GM11168 (cell line): ENCODE measurements at regions not wholly inside any gene's neighbourhood (a gene's known extent, or its start where the extent isn't known, plus 50 kb on each side); places are given as distances from the start of the nearest gene placed in this dataset.

Experiments used
- in situ Hi-C: fragments of 300-500 bp; cut with MboI; formaldehyde crosslinking; loops from one replicate; pipeline ENCODE4 v1.12.0; 2022; ENCODE audit warnings: low sequenced_read_pairs; ENCODE audit not compliant: unreplicated experiment

DNA sequence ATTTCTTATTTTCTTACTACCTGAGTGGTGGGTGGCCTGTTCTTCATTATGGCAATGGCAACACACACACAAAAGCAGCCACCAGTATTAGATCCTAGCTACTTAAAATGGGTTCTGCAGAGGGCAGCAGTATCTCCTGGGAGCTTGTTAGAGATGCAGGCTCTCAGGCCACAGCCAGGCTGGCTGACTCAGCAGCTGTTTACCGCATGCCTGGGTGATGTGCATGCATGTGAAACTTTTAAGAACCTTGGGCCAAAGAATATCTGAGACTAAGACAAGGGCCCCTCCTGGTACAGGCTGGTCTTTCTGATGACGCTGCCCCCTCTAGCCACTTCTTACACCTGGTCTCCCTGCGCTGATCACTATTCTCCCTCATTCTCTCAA, 399.0 kb downstream of the MED10 start:
- in situ Hi-C loops: no loop called here

DNA sequence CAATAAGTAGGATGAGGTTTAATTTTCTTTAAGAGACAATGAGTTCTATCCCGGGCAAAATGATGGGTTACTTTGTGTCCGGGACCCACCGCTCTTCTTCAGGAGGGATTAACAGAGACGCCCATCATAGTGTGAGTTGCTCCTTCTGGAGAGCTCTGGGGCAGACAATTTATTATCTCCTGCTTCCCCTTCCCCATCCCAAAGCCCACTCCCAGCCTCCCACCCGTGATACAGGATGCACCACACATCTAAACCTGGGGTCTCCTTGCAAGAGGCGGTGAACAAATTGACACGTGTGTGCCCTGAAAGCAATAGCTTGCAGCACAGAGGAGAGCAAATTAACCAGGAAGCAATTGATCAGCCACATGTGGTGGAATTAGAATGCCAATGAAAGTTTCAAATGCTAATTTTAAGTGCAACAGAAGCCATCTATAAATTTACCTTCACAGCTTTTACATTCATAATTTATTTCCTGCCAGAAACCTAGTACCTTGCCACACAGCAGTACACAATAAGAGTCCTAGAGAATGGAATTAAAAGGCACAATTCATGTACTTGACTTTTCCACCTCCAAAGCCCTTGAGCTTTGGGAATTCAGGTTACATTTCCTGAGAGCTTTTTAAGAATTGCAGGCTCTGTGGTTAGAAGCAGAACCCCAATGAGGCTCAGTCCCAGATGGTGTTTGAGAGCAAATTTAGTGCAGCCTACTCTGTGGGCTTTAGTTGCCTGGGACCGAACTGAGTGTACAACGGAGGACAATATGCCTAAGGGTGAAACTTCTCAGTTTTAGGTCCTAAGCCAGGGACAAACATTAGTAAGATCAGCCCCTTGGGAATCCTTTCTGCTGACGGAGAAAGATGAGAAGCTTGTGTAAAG, 399.6 kb downstream of the MED10 start:
- in situ Hi-C loops: no loop called here

DNA sequence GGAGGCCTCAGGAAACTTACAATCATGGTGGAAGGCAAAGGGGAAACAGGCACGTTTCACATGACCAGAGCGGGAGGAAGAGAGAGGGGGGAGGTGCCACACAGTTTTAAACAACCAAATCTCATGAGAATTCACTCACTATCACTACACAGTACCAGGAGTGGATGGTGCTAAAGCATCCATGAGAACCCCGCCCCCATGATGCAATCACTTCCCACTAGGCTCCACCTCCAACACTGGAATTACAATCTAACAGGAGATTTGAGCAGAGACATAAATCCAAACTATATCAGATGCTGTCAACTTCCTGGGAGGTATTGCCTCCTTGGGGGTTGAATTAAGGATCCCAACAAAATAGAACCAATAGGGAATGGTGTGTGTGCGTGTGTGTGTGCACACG, 407.1 kb downstream of the MED10 start:
- in situ Hi-C loops: no loop called here

DNA sequence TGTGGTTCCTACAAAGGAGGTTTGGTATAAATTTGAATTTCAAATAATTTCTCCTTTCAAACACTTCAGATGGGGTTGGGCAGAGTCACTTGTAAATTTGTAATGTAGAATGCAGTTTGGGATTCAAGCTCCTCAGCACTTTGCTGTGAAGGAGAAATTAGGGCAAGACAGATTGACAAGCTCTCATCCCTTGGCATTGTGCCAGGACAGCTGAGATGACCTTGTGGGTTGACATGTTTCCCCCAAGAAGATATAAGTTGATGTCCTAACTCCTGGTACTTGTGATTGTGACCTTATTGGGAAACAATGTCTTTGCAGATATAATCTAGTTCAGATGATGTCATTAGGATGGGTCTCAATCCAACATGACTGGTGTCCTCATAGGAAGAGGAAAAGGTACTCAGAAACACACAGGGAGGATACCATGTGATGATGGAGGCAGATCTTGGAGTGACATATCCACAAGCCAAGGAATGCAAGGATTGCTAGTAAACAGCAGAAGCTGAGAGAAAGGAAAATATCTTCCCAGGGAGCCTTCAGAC, 408.3 kb downstream of the MED10 start:
- in situ Hi-C loops: no loop called here

DNA sequence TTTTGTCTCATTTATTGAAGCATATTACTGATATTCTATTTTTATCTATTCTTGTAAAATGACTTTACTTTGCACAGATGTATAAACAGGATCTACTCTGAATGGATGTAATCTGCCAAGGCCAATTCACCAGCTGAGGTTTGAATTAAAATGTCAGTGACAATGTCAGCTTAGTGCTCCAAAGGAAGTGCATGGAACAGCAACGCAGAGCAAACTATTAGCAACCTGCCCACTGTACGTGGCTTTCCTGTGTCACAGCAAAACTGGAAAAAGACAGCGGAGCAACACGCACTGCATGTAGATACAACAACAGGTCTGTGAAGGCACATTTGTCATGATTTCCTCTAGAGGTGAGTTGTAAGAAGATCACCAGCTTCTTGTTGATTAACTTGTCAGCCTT, 409.4 kb downstream of the MED10 start:
- in situ Hi-C loops: no loop called here

DNA sequence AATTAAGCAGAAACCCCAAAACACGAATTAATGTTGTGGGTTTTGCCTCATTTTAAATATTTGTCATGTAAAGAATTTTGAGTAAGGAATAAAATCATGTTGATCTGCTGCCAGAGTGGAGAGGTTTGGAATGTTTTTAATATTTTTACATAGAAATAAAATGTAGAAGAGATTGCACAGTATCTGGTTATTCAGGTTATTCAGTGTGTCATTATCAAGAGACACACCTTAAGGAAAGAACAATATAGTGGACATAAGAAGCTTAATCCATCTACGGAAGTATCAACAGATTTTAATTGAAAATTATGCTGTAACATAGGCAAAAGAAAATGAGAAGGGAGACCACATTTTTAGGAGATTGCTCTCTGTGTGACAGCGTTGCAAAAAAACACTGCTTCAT, 410.4 kb downstream of the MED10 start:
- in situ Hi-C loops: no loop called here

DNA sequence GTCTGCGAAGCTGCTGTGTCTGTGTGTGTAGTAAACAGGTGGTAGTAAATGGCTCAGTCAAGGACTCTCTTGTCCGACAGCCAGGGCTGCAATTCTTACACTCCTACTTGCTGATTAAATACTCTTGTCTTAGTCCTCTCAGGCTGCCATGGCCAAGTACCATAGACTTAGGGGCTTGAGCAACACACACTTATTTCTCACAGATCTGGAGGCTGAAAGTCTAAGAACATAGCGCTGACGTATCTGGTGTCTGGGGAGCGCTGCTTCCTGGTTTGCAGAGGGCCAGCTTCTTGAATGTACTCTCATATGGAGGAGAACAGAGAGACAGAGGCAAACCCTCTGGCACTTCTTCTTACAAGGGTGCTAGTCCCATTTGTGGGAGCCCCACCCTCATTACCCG, 411.0 kb downstream of the MED10 start:
- in situ Hi-C loops: no loop called here

DNA sequence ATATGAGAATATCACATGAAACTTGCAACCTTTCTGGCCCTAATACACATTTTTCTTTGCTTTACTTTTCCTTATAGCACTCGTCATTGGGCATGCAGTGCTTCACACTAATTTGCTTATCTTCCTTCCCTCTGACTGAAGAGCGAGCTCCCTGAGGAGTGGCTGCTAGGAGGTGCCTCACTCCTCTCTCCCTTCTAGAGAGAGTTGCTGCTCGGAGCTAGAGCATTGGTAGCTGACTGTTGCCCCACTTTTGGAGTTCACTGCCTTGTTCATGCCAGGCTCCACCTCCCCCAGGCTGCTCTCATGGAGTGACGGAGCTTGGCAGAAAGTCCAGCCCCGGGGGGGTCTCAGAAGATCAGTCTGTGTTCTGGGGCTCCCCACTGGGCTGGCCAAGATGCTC, 413.2 kb downstream of the MED10 start:
- in situ Hi-C loops: no loop called here

DNA sequence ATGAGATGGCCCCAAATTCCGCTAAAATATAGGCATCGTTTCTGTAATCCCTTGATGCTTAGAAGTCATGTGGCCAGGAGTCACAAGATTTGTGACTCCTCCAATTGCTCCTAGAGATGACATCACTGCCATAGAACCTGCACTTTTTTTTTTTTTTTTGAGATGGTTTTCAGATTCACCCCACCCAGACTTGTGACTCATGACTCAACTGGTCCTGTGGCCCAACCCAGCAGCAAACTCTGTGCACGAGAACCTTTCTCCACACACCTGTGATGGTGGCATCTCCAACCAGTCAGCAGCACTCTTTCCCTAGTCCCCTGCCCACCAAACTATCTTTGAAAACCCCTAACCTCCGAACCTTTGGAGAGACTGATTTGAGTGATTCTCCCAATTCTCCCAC, 414.0 kb downstream of the MED10 start:
- in situ Hi-C loops: no loop called here

DNA sequence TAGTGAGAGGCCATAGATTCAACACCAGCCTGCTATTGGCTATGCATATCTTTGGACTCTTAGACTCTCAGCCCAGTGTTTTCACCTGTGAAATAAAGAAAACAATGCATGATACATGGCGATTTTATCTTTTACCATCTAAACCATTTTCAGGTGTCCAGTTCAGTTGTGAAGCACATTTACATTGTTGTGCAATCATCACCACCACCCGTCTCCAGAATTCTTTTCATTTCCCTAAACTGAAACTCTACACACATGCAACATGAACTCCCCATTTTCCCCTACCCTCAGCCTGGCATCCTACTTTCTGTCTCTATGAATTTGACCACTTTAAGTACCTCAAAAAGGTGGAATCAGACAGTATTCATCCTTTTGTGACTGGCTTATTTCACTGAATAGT, 420.6 kb downstream of the MED10 start:
- in situ Hi-C loops: no loop called here

DNA sequence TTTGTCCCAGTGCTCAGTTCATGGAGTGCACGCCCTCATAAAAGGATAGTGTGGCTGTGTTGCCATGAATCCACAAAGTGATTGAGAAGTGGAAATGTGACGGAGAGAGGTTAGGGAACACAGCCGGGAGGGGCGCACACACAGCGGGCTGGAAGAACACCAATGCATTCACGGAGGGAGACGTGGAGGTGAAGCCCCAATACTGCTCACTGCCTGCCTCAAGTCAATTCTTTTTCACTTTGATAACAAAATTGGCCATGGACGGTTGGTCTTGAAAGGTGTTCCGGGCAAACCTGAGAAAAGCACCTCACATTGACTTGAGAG, 424.1 kb downstream of the MED10 start:
- in situ Hi-C loops: no loop called here

DNA sequence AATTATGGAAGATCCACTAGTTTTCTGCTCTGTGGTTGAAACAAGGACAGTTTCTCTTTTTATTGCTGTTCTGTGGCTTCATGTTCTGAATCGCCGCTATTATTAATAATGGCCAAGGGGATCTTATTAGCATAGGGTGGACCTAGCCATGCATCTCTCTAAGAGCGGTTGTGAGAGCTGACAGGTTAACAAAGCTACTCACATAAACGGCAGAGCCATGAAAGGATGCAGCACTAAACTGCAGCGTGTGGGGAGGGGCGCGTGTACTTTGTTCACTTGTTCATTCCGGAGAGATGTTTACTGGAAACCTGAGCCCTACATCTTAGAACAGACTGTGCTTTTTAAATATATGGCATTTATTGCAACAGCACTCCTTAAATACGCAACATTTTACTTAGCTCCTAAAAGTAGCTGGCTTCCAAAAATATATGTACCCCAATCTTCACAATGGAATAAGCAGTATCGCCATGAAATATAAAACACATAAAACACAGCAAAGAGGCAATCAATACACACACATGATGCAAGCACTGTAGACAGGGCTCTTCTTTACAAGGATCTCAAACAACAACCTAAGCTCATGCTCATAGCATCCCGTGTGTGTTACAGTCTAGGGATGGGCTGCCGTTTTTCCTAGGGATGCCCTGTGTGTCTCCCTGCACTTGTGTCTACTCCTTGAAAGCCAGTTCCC, 424.6 kb downstream of the MED10 start:
- in situ Hi-C loops: no loop called here

DNA sequence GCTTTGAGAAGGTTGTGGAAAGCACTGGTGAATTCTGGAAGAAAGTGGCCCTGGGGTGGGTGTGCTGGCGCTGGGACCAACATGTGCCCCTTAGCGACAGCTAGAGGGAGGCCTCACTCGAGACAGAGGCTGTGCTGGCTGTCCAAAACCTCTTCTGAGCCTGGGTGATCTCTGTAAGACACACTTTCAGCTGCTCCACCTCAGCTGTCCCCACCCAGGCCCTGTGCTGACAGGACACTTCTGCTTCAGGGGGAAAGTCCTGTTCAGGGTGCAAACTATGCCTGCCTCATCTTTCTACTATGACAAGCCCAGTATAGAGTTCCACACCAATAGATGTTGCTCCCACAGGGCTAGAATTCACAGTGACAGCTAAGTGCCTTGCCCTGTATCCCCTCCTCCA, 426.4 kb downstream of the MED10 start:
- in situ Hi-C loops: no loop called here

DNA sequence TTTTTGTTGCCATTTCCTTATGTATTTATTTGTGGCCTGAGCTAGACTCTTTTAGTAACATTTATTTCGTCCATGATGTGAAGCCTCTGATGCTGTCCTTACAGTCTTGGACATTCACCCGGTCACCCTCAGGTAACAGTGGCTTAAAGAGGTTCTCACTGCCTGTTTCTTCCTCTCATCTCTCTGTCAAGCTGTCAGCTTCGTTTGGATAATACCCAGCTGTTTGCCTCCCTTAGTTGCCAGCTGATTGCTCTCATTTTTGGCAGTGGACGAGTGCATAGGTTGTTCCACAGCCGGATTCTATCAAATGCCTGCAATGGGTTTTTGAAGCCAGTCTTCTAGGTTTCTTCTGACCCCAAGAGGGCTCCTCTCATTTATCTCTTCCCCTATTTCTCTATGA, 427.7 kb downstream of the MED10 start:
- in situ Hi-C loops: no loop called here

DNA sequence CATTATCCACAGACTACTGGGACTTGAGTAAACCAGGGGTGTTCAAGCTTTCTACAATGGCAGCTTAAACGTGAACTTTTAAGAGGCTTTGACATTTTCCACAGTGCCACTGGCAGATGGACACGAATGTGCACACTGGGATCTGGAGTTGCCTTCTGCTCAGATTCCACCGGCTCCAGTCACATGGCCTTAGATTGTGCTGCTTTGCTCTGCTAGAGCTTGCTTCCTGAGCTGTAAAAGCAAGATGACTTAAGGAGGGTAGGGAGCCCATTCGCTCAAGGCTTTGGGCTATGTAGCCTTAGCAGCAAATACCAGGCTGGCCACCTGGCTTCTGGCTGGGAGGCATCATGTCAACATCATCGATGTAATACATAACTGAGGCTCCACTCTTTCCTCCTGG, 436.9 kb downstream of the MED10 start:
- in situ Hi-C loops: no loop called here

DNA sequence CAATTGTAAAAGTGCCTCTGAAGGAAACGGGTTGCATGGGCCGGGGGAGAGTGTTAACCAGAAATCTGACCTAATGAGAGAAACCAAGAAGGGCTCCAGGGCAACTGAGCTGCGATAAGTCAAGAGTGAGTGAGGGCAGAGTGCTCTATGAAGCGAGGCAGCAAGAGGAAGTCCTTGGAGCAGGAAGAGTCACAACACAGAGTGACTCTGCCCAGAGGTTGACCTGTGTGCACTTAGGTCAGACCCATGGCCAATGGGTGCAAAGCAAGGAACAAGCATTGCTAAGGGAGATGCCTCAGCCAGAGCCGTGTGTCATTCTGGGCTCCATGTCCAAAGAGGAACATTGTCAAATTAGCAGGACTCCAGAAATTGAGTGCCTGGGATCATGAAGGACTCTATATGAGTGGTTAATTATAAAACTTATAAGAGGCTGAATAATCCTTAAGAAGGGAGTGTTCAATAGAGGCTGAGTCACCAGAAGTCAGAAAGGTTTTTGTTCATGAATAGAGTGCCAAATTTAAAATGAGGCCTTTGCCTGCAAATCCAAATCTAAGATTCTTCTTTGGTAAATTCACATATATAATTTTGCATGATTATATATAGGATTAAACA, 438.5 kb downstream of the MED10 start:
- in situ Hi-C loops: no loop called here

DNA sequence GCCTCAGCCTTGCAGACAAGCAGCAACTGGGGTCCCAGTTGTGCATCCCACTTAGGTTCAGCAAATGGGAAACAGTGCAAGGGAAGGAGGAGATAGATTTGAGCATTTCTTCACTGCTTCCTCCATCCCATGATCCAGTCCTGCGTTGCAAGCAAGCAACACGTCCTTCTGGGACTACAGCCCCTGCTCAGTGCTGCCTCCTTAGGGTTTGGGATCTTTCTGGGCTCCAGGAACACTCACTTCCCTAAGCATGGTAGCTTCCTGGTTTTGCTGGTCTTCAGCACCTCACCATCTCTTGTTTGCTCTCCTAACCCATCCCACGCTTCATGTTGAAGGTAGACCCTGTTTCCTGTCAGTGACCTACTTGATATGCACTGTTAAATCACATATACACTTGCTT, 444.7 kb downstream of the MED10 start:
- in situ Hi-C loops: no loop called here

DNA sequence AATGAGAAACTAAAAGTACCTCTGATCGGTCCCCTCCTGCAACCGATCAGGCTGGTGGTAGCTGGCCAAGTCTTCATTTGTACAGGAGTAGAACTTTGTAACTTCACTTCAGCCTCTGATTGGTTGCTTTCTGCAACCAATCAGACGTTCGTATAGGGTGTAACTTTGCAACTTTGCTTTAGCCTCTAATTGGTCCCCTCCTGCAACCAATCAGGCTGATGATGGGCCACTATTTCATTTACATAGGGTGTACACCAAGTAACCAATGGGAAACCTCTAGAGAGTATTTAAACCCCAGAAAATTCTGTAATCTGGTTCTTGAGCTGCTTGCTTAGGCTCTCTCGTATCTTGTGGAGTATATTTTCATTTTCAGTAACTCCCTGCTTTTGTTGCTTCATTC, 445.5 kb downstream of the MED10 start:
- in situ Hi-C loops: no loop called here

DNA sequence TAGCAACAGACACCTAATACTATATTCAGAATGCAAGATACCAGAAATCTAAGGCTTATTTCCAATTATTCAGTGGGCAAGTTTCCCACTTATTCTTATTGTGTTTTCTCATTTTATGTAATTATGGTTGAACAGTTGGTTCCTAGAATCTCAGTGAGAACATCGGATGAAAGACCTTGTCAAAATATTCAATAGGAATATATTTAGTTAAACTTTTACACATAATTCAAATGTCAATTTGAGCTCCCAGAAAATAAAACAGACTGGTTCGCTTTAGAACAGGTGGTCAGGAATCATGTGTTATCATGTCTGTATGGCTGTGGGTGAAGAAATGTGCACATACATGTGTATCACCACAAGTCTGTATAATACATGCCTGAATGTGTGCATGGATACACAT, 447.8 kb downstream of the MED10 start:
- in situ Hi-C loops: no loop called here

DNA sequence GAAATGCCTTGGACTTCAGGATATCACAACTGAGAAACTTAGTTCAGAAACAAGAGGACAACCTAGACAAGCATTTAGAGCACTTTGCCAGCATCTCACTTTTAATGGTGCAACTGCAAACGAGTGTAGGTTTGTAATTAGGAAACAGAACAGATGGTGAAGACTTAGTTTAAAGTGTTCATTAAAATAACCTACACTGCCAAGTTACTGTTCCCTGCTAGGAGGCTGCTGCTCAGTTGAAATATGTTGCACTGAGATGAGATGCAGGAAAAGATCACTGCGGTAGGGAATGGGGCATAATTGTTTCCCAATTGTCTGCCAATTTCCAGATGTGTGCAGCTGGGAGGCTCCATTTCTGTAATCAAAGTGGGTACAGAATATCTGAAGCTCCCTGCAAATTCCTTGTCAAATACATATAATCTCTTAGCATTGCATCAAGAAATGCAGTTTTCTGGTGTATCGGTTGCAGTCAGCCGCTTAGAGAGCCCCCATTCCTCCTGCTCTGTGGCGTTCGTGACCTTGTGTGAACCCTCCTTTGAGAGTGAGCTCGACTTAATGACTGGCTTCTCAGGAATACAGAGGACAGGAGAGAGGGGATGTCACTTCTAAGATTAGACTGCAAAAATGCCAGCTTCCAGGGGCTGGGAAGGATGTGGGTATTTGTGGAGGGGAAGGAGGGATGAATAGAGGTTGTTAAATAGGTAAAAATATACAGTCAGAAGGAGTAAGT, 448.9 kb downstream of the MED10 start:
- in situ Hi-C loops: no loop called here

DNA sequence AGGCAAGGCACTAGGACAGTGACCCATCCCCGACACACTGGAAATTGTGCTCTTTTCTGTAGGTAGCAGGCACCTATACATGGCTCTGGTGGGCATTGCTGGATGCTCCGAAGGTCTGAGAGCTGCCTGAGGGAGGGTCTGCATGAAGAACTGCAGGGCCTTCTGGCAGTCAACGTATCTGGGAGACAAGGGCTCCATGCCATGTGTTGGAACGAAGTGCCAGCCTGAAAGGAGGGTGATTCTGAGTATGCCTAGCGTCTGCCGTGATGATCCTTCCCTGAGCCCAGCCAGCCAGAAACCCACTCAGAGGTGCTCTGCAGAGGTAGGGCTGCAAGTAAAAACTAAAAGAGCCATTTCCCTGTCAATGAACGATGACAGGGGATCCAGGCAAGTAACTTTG, 453.2 kb downstream of the MED10 start:
- in situ Hi-C loops: no loop called here
